ENCODE measurements at regions not wholly inside any gene's neighbourhood (a gene's known extent, or its start where the extent isn't known, plus 50 kb on each side); places are given as distances from the start of the nearest gene placed in this dataset.

DNA sequence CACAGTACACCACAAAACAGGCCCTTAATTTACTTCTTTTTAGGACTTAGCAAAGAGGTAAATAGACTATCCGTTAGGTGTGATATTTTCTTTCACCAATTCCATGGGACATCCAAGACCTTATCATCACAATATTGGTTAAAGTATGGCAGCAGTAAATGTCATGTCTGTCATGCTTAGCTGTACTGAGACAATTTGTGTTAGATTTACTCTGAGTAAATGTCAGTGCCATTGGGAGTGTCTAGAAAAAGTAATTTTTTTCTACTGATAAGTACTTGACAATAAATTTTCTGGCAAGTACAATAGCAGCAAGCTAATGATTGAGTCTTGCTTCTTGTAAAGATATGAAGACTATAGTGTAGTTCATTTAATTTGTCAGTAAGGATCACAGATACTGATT is 756.1 kb downstream of the FAM133A start:
- Histone ChIP-seq H3K27me3 (no peaks in the 10 kb centered on the region), H3K36me3 (no peaks in the 10 kb centered on the region), H3K27ac (no peak overlapping the region), H3K9me3 (no peaks in the 10 kb centered on the region), H3K4me3 (no peak overlapping the region), H3K4me1 (no peaks in the 10 kb centered on the region)
- in situ Hi-C loops (cut with MboI; ENCODE audit: low pct_ligation_motif_present in 1 of 4, low pct_unique_long_range_greater_than_20kb in 1 of 4, low sequenced_read_pairs in 3 of 4), result no loop called here
- intact Hi-C loops (cut with DNase I; ENCODE audit: low total_unique reads), result no loop called here
- no peak for DNase-seq
- 79% methylated on average over 1 of the region's 1 CpG; no CpG with 5 or more reads in 1 of the 2 donors for WGBS, 2 donors (ENCODE audit: low coverage in 1 of 2)
- no peak for TF ChIP-seq POLR2AphosphoS5 (IDR thresholded peaks at IDR 0.05)
- TF ChIP-seq, protein P1, sequence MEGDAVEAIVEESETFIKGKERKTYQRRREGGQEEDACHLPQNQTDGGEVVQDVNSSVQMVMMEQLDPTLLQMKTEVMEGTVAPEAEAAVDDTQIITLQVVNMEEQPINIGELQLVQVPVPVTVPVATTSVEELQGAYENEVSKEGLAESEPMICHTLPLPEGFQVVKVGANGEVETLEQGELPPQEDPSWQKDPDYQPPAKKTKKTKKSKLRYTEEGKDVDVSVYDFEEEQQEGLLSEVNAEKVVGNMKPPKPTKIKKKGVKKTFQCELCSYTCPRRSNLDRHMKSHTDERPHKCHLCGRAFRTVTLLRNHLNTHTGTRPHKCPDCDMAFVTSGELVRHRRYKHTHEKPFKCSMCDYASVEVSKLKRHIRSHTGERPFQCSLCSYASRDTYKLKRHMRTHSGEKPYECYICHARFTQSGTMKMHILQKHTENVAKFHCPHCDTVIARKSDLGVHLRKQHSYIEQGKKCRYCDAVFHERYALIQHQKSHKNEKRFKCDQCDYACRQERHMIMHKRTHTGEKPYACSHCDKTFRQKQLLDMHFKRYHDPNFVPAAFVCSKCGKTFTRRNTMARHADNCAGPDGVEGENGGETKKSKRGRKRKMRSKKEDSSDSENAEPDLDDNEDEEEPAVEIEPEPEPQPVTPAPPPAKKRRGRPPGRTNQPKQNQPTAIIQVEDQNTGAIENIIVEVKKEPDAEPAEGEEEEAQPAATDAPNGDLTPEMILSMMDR (IDR thresholded peaks at IDR 0.05), result no peak
- no peak for TF ChIP-seq EP300 (IDR thresholded peaks at IDR 0.05; ENCODE audit: low read depth)
- no peak for TF ChIP-seq POLR2A (IDR thresholded peaks at IDR 0.05)

DNA sequence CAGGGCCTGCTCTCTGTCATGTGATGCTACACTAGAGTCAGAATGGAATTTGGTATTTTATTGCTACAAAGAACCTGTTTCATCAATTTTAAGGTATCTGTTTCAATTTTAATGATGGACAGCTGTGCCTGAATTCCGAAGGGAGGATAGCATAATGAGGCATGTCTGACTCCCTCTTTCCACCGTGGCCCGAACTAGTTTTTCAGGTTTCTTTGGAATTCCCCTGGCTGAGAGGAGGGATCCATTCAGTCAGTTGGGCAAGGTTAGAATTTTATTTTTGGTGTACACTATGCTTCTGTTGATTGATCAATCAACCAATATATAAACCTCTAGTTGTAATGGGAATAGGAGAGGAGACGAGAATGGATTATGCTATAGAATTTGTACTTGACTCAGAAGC is 761.8 kb downstream of the FAM133A start:
- no peak for TF ChIP-seq POLR2A (IDR thresholded peaks at IDR 0.05)
- TF ChIP-seq, protein P1 (IDR thresholded peaks at IDR 0.05), result no peak
- no peak for TF ChIP-seq EP300 (IDR thresholded peaks at IDR 0.05; ENCODE audit: low read depth)
- no peak for TF ChIP-seq POLR2AphosphoS5 (IDR thresholded peaks at IDR 0.05)
- Histone ChIP-seq H3K36me3 (no peaks in the 10 kb centered on the region), H3K27me3 (no peaks in the 10 kb centered on the region), H3K27ac (no peak overlapping the region), H3K9me3 (no peaks in the 10 kb centered on the region), H3K4me3 (no peak overlapping the region), H3K4me1 (no peaks in the 10 kb centered on the region)
- DNase-seq, result no peak
- intact Hi-C loops (cut with DNase I; ENCODE audit: low total_unique reads), result no loop called here
- in situ Hi-C loops (cut with MboI; ENCODE audit: low pct_ligation_motif_present in 1 of 4, low pct_unique_long_range_greater_than_20kb in 1 of 4, low sequenced_read_pairs in 3 of 4), result no loop called here
- 61 to 80% methylated on average over 1 to 4 of the region's 4 CpGs for WGBS, 2 donors (ENCODE audit: low coverage in 1 of 2)

DNA sequence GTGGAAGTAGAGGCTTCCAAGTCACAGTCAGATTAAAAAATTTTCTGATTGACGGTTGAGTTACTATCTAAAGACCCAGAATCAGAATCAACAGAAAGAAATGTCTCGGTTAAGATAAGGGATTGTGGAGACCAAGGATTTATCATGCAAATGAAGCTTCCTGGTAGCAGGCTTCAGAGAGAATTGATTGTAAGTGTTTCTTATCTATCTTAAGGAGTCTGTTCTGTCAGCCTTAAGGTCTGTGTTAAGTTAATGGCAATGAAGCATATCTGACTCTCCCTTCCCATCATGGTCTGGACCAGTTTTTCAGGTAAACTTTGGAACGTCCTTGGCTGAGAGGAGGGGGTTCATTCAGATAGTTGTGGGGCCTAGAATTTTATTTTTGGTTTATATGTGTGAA is 780.2 kb downstream of the FAM133A start:
- H3K4me1 ChIP-seq, result no peaks in the 10 kb centered on the region
- WGBS, 2 donors (ENCODE audit: low coverage in 1 of 2), result 45 to 83% methylated on average over 2 to 3 of the region's 3 CpGs
- no peaks in the 10 kb centered on the region for H3K9me3 ChIP-seq
- no peak overlapping the region for H3K4me3 ChIP-seq
- H3K36me3 ChIP-seq, result no peaks in the 10 kb centered on the region
- in situ Hi-C loops (cut with MboI; ENCODE audit: low pct_ligation_motif_present in 1 of 4, low pct_unique_long_range_greater_than_20kb in 1 of 4, low sequenced_read_pairs in 3 of 4) (no loop called here), intact Hi-C loops (cut with DNase I; ENCODE audit: low total_unique reads) (no loop called here)
- H3K27me3 ChIP-seq, result no peaks in the 10 kb centered on the region
- H3K27ac ChIP-seq, result no peak overlapping the region
- no peak for TF ChIP-seq POLR2AphosphoS5 (IDR thresholded peaks at IDR 0.05)
- TF ChIP-seq POLR2A (IDR thresholded peaks at IDR 0.05), result no peak
- no peak for TF ChIP-seq EP300 (IDR thresholded peaks at IDR 0.05; ENCODE audit: low read depth)
- TF ChIP-seq, protein P1 (IDR thresholded peaks at IDR 0.05), result no peak
- DNase-seq, result no peak

- in situ Hi-C loops (cut with MboI; ENCODE audit: low pct_ligation_motif_present in 1 of 4, low pct_unique_long_range_greater_than_20kb in 1 of 4, low sequenced_read_pairs in 3 of 4), result no loop called here
- Histone ChIP-seq H3K4me3 (no peak overlapping the region), H3K4me1 (no peaks in the 10 kb centered on the region), H3K9me3 (no peaks in the 10 kb centered on the region), H3K36me3 (no peaks in the 10 kb centered on the region), H3K27ac (no peak overlapping the region), H3K27me3 (no peaks in the 10 kb centered on the region)
- TF ChIP-seq POLR2A (IDR thresholded peaks at IDR 0.05), result no peak
- TF ChIP-seq EP300 (IDR thresholded peaks at IDR 0.05; ENCODE audit: low read depth), result no peak
- no peak for TF ChIP-seq POLR2AphosphoS5 (IDR thresholded peaks at IDR 0.05)
- TF ChIP-seq, protein P1 (IDR thresholded peaks at IDR 0.05), result no peak
- WGBS, 2 donors (ENCODE audit: low coverage in 1 of 2), result 3% methylated on average over 1 of the region's 1 CpG; no CpG with 5 or more reads in 1 of the 2 donors
- intact Hi-C loops (cut with DNase I; ENCODE audit: low total_unique reads), result no loop called here
- no peak for DNase-seq
Observed at GRCh38 chrX:94454606-94455005, 780.6 kb downstream of the FAM133A start.
